ENCODE measurements at regions not wholly inside any gene's neighbourhood (a gene's known extent, or its start where the extent isn't known, plus 50 kb on each side); places are given as distances from the start of the nearest gene placed in this dataset.

- TF ChIP-seq CTCF (conservative IDR thresholded peaks at IDR 0.05) (no peak), ZFX (IDR thresholded peaks at IDR 0.05) (no peak)
These were observed 132.8 kb upstream of the UGT8 start for GRCh38 chr4:114465766-114466165.
